Activated CD4-positive, alpha-beta memory T cell treated with anti-CD3 and anti-CD28 coated beads, Interleukin-2, amount 10 ng/mL, durations not matched to agents 7 days and 5 days (primary cell): ENCODE measurements at regions not wholly inside any gene's neighbourhood (a gene's known extent, or its start where the extent isn't known, plus 50 kb on each side); places are given as distances from the start of the nearest gene placed in this dataset.
"Not testable (repeated sequence)": the region's sequence is repeated elsewhere in the genome, so short reads cannot be mapped to it uniquely, and the experiment has no call there.

ENCODE experiments used
- CTCF ChIA-PET: fragments of 350-600 bp; sonication (Branson Sonifier 250); formaldehyde crosslinking; loops from one replicate; lab custom pipeline; 2021; ENCODE audit warnings: antibody characterized with exemption, inconsistent platforms; lab: Charles Lee
- POLR2A ChIA-PET: fragments of 350-600 bp; sonication (Branson Sonifier 250); formaldehyde crosslinking; loops from one replicate; lab custom pipeline; 2021; ENCODE audit warnings: antibody characterized with exemption; lab: Charles Lee
- DNase-seq: peaks from one replicate; pipeline ENCODE4 v3.0.0-alpha.2; 2020
- H3K27ac Mint-ChIP-seq: one replicate; pipeline ENCODE4 v1.8.0; 2021; ENCODE audit warnings: mild to moderate bottlenecking, mixed read lengths
- H3K27me3 Mint-ChIP-seq: one replicate; pipeline ENCODE4 v1.8.0; 2021; ENCODE audit warnings: mixed read lengths
- H3K36me3 Mint-ChIP-seq: one replicate; pipeline ENCODE4 v1.8.0; 2021; ENCODE audit warnings: low read depth, mixed read lengths
- H3K4me1 Mint-ChIP-seq: one replicate; pipeline ENCODE4 v1.8.0; 2021; ENCODE audit warnings: mixed read lengths
- H3K4me3 Mint-ChIP-seq: one replicate; pipeline ENCODE4 v1.8.0; 2021; ENCODE audit warnings: mild to moderate bottlenecking, mixed read lengths
- H3K9me3 Mint-ChIP-seq: one replicate; pipeline ENCODE4 v1.8.0; 2021; ENCODE audit warnings: mixed read lengths

DNA sequence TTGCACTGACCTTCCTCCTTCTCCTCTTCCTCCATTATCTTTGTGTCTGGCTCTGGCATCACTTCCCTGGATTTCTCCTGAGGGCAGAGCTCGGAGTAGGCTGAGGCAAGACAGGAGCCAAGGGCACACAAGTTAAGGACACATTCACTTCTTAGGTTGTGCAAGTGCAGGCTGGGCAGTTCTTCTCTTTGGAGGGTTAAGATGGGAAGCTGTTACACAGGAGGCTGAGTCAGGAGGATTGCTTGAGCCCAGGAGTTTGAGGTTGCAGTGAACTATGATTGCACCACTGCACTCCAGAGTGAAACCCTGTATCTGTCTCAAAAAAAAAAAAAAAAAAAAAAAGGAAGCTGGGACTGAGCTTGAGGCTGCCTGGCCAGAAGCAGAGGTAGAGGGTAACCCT, 176.2 kb upstream of the ANKRD28 start:
- no peaks in the 10 kb centered on the region for H3K27me3 Mint-ChIP-seq
- H3K27ac Mint-ChIP-seq, result no peak overlapping the region
- H3K4me1 Mint-ChIP-seq, result no peaks in the 10 kb centered on the region
- H3K4me3 Mint-ChIP-seq, result no peak overlapping the region
- ChIA-PET POLR2A (no interaction called here), CTCF (no interaction called here)
- H3K36me3 Mint-ChIP-seq, result no peaks in the 10 kb centered on the region
- DNase-seq, result no peak
- H3K9me3 Mint-ChIP-seq, result no peaks in the 10 kb centered on the region

DNA sequence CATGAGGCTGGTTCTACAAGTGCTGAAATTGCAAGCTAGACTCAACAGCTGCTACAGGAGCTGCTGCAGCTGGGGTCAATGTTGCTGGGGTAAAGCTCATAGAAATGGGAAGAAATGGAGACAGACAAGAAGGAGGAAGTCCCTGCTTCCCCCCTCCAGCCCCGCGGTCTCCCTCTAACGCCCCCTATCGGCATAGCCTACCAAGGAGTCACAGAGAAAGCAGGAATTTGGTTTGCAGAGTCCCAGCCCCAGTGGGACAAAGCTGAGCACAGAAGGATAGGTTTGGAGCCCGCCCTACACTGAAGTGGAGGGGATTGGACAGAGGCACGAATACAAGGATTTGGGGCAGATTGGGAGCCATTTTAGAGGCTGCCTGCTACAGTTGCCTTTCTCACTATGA, 176.9 kb upstream of the ANKRD28 start:
- CTCF ChIA-PET, result no interaction called here
- Mint-ChIP-seq H3K9me3 (peaks cover 2% of the 10 kb centered on the region), H3K27ac (no peak overlapping the region), H3K4me1 (no peaks in the 10 kb centered on the region), H3K27me3 (no peaks in the 10 kb centered on the region), H3K36me3 (no peaks in the 10 kb centered on the region), H3K4me3 (no peak overlapping the region)
- POLR2A ChIA-PET, result no interaction called here
- no peak for DNase-seq

- CTCF ChIA-PET, result no interaction called here
- Mint-ChIP-seq H3K9me3 (peaks cover 2% of the 10 kb centered on the region), H3K4me3 (no peak overlapping the region), H3K27ac (no peak overlapping the region), H3K4me1 (no peaks in the 10 kb centered on the region), H3K27me3 (no peaks in the 10 kb centered on the region), H3K36me3 (no peaks in the 10 kb centered on the region)
- POLR2A ChIA-PET, result no interaction called here
- DNase-seq, result no peak
Observed at GRCh38 chr3:15976524-15976923, 178.7 kb upstream of the ANKRD28 start.

DNA sequence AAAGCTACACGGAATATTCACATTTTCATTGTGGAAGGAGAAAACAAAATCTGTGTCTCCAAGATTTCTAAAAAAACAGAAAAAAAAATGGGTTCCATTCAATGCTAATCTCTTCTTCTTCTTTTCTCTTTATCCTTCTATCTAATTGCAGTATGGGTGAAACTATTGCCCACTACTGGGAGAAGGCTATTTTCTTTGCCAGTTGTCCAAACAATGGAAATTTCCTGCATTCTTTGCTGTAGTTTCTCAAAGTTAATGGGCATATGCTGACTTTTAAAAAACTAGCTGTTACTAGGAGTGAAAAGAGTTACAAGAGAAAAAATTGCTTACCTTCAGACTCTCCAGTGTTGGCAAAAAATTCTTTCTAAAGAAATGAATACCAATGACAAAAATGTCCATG, 179.3 kb upstream of the ANKRD28 start:
- Mint-ChIP-seq H3K36me3 (no peaks in the 10 kb centered on the region), H3K27ac (no peak overlapping the region), H3K4me3 (no peak overlapping the region), H3K27me3 (no peaks in the 10 kb centered on the region), H3K4me1 (no peaks in the 10 kb centered on the region), H3K9me3 (peaks cover 2% of the 10 kb centered on the region)
- no peak for DNase-seq
- ChIA-PET POLR2A (no interaction called here), CTCF (interaction anchor here (0.6 to 2.0 kb wide), 2 partner anchors 11 to 227 kb away, joined by 3 to 5 read pairs; no protein-coding TSS in a partner anchor)

DNA sequence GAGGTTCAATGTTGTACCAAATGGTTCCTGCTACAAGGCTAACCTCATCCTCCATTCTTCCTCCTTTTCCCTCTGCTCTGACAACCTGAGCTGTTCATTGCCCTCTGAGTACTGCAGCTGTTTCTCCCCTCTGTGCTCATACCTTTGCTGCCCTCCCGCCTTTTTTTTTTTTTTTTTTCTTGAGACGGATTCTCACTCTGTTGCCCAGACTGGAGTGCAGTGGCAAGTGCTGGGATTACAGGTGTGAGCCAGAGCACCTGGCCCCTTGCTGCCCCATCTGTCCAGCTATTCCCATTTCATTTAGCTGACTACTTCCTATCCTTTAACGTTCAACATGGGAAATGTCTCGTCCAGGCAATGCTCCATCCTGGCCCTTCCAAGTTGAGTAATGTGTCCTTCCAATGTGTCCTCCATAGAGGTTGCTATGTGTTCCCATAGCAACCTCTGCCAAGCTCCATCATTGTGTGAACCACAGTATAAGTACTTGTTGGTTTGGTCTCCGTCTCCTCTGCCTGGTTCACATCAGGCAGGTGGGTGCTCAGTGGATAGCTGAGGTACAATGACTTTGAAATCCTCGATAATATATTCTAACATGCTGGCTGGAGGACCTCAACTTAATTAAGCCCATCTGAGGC, 179.9 kb upstream of the ANKRD28 start:
- no peaks in the 10 kb centered on the region for H3K36me3 Mint-ChIP-seq
- no peaks in the 10 kb centered on the region for H3K27me3 Mint-ChIP-seq
- DNase-seq, result no peak
- H3K27ac Mint-ChIP-seq, result no peak overlapping the region
- H3K4me3 Mint-ChIP-seq, result no peak overlapping the region
- ChIA-PET CTCF (interaction anchor here (0.6 to 2.0 kb wide), 2 partner anchors 10 to 226 kb away, joined by 3 to 5 read pairs; no protein-coding TSS in a partner anchor), POLR2A (no interaction called here)
- peaks cover 2% of the 10 kb centered on the region for H3K9me3 Mint-ChIP-seq
- no peaks in the 10 kb centered on the region for H3K4me1 Mint-ChIP-seq

DNA sequence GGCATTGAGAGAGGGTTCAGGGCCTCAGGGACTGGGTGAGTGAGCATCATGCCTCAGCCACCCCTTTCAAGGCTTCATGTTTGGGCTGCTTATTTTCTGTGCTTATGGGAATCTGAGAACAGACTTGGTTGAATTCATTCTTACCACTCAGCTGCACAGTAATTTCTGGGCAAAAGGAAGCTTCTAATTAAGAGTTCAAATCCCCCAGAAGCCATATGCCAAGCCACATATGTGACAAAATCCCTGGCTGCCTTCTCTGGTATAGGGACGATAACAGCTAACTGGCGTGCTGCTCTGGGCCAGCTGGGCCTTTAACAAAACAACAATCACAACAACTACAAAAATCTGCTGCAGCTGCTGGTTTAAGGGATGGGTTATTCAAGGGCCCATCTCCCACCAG, 181.0 kb upstream of the ANKRD28 start:
- Mint-ChIP-seq H3K36me3 (no peaks in the 10 kb centered on the region), H3K4me1 (no peaks in the 10 kb centered on the region), H3K9me3 (peaks cover 2% of the 10 kb centered on the region), H3K27me3 (no peaks in the 10 kb centered on the region), H3K4me3 (no peak overlapping the region), H3K27ac (no peak overlapping the region)
- no peak for DNase-seq
- CTCF ChIA-PET, result interaction anchor here (2.0 kb wide), 1 partner anchor 9 kb away, joined by 5 read pairs; no protein-coding TSS in a partner anchor
- POLR2A ChIA-PET, result no interaction called here

- no peak overlapping the region for H3K4me3 Mint-ChIP-seq
- CTCF ChIA-PET, result no interaction called here
- peaks cover 3% of the 10 kb centered on the region for H3K27me3 Mint-ChIP-seq
Observed at GRCh38 chr3:15979495-15979894, 181.7 kb upstream of the ANKRD28 start.

DNA sequence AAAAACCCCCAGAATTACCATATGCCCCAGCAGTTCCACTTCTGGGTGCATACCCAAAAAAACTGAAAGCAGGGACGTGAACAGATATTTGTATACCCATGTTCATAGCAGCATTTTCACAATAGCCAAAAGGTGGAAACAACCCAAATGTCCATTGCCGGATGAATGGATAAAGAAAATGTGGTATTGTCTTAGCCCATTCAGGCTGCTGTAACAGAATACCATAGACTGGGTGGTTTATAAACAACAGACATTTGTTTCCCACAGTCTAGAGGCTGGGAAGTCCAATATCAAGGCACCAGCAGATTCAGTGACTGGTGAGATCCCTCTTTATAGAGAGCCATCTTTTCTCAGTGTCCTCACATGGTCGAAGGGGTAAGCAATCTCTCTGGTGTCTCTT, 182.1 kb upstream of the ANKRD28 start:
- Mint-ChIP-seq H3K4me1 (no peaks in the 10 kb centered on the region), H3K9me3 (peaks cover 2% of the 10 kb centered on the region), H3K4me3 (no peak overlapping the region), H3K27me3 (peaks cover 4% of the 10 kb centered on the region), H3K27ac (no peak overlapping the region), H3K36me3 (no peaks in the 10 kb centered on the region)
- ChIA-PET POLR2A (no interaction called here), CTCF (no interaction called here)
- no peak for DNase-seq

More at GRCh38 chr3:15979495-15979894, 181.7 kb upstream of the ANKRD28 start:
- Mint-ChIP-seq H3K9me3 (peaks cover 2% of the 10 kb centered on the region), H3K4me1 (no peaks in the 10 kb centered on the region), H3K36me3 (no peaks in the 10 kb centered on the region), H3K27ac (no peak overlapping the region)
- DNase-seq, result no peak
- POLR2A ChIA-PET, result no interaction called here

DNA sequence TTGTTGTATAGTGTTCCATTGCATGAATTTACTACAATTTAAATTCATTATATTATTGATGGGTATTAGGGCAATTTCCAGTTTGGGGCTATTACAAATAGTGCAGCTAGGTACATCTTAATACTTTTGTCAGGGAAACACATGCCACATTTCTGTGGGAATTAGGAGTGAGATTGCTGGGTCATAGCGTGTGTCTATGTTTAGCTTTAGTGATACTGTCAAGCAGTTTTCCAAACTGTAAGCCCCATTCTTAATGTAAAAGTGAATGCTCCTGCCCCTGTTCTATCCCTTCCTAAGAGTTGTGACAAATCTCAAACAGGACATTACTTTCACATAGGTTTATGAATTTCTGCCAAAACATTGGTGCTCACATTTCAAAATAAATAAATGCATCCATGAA, 184.5 kb upstream of the ANKRD28 start:
- no peak overlapping the region for H3K27ac Mint-ChIP-seq
- peaks cover 10% of the 10 kb centered on the region for H3K27me3 Mint-ChIP-seq
- CTCF ChIA-PET, result no interaction called here
- DNase-seq, result no peak
- H3K9me3 Mint-ChIP-seq, result peaks cover 5% of the 10 kb centered on the region
- no peaks in the 10 kb centered on the region for H3K4me1 Mint-ChIP-seq
- POLR2A ChIA-PET, result no interaction called here
- no peaks in the 10 kb centered on the region for H3K36me3 Mint-ChIP-seq
- no peak overlapping the region for H3K4me3 Mint-ChIP-seq

- peaks cover 9% of the 10 kb centered on the region for H3K9me3 Mint-ChIP-seq
- DNase-seq, result no peak
- H3K4me1 Mint-ChIP-seq, result no peaks in the 10 kb centered on the region
- H3K27ac Mint-ChIP-seq, result no peak overlapping the region
- H3K36me3 Mint-ChIP-seq, result no peaks in the 10 kb centered on the region
- H3K4me3 Mint-ChIP-seq, result no peak overlapping the region
- ChIA-PET CTCF (interaction anchor here (0.6 kb wide), 1 partner anchor 300 kb away, joined by 3 read pairs; no protein-coding TSS in a partner anchor), POLR2A (no interaction called here)
- H3K27me3 Mint-ChIP-seq, result peaks cover 13% of the 10 kb centered on the region
Observed at GRCh38 chr3:15982667-15983196, 185.0 kb upstream of the ANKRD28 start.

GRCh38 chr3:15983232-15983631, 185.5 kb upstream of the ANKRD28 start:
- POLR2A ChIA-PET, result no interaction called here
- no peak overlapping the region for H3K4me3 Mint-ChIP-seq
- no peak for DNase-seq
- H3K4me1 Mint-ChIP-seq, result no peaks in the 10 kb centered on the region
- no peak overlapping the region for H3K27ac Mint-ChIP-seq
- H3K27me3 Mint-ChIP-seq, result peaks cover 13% of the 10 kb centered on the region
- no peaks in the 10 kb centered on the region for H3K36me3 Mint-ChIP-seq
- CTCF ChIA-PET, result interaction anchor here (0.6 kb wide), 1 partner anchor 301 kb away, joined by 3 read pairs; no protein-coding TSS in a partner anchor
- H3K9me3 Mint-ChIP-seq, result peaks cover 10% of the 10 kb centered on the region

- Mint-ChIP-seq H3K27ac (no peak overlapping the region), H3K36me3 (no peaks in the 10 kb centered on the region), H3K4me3 (no peak overlapping the region), H3K27me3 (peaks cover 13% of the 10 kb centered on the region), H3K4me1 (no peaks in the 10 kb centered on the region), H3K9me3 (peaks cover 10% of the 10 kb centered on the region)
- no peak for DNase-seq
- ChIA-PET CTCF (no interaction called here), POLR2A (no interaction called here)
Observed at GRCh38 chr3:15983693-15984092, 185.9 kb upstream of the ANKRD28 start.

GRCh38 chr3:15989419-15989818, 185.1 kb upstream of the GALNT15 start:
- ChIA-PET CTCF (no interaction called here), POLR2A (no interaction called here)
- Mint-ChIP-seq H3K4me3 (no peak overlapping the region), H3K27me3 (peaks cover 16% of the 10 kb centered on the region), H3K36me3 (no peaks in the 10 kb centered on the region), H3K4me1 (no peaks in the 10 kb centered on the region), H3K9me3 (peaks cover 9% of the 10 kb centered on the region), H3K27ac (no peak overlapping the region)
- no peak for DNase-seq

GRCh38 chr3:15993660-15994059, 180.8 kb upstream of the GALNT15 start:
- DNase-seq, POLR2A ChIA-PET, CTCF ChIA-PET, H3K4me3 Mint-ChIP-seq, H3K27me3 Mint-ChIP-seq, H3K36me3 Mint-ChIP-seq, H3K27ac Mint-ChIP-seq, H3K4me1 Mint-ChIP-seq, H3K9me3 Mint-ChIP-seq: not testable (repeated sequence)
